HG03558 (cell line): ENCODE measurements at regions not wholly inside any gene's neighbourhood (a gene's known extent, or its start where the extent isn't known, plus 50 kb on each side); places are given as distances from the start of the nearest gene placed in this dataset.

Experiments used
- ATAC-seq: cut with Tn5 transposase; IDR thresholded peaks from one replicate; pipeline ENCODE4 v1.9.1; 2021; ENCODE audit warnings: moderate number of reproducible peaks; ENCODE audit not compliant: unreplicated experiment; ENCODE audit errors: extremely low read depth

DNA sequence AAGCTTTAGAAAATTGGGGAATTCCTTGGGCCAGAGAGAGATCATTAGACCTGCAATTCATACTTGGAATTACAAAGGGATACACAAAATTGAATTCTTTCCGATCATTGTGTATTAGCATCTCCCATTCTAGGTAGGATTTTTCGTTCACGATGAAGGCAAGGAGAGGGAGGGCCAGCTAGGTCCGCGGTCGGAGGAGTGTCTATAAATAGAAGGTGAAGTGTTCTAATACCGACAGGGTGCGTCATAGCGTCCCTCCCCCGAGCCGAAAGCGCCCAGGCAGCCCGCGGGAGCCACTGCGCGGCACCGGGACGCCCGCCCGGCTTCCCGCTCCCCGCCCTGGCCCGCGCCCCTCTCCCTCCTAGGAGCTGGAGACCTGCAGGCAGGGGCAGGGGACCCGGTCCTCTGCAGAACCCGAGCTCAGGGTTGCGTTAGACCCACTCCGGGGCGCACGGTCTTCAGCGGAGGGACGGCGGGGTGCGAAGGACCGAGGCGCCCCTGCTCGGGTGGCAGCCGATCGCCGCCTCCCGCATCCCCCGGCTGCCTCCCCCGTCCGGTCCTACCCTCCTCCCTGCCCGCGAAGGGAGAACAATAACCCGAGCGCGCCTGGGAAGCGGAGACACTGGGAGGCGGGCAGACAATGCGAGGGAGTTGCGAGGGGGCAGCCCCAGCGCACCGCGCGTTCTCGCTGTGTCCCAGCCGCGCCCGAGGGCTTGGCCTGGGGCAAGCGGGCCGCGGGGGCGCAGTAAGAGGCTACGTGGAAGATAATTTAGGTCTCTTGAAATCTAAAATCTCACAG, 114.2 kb upstream of the SERTAD2 start:
- ATAC-seq: peak; percentile 54

DNA sequence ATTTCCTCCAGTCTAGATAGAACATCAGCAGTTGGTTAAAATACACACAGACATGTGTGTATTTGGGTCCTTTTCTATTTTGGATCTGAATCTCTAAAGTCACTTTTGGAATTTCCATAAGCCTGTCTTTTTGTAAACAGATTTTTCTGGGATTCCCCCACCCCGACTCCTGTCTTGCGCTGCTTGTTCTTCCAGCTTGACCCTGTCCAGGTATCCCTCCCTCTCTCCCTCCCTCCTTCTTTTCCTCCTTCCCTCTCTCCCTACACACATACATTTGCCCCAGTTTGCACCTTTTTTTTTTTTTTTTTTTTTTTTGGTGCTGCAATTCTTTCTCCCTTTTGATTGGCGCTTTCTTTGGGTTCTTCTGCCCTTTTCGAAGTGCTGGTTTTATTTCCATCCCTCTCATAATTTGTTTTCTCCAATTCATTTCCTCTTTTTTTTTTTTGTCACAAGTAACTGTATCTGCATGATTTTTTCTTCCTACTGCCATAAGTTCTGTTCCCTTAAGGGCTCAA, 114.8 kb upstream of the SERTAD2 start:
- no peak for ATAC-seq

GRCh38 chr2:64769392-64770044, 115.8 kb upstream of the SERTAD2 start:
- no peak for ATAC-seq

GRCh38 chr2:64770137-64770780, 116.5 kb upstream of the SERTAD2 start:
- no peak for ATAC-seq

DNA sequence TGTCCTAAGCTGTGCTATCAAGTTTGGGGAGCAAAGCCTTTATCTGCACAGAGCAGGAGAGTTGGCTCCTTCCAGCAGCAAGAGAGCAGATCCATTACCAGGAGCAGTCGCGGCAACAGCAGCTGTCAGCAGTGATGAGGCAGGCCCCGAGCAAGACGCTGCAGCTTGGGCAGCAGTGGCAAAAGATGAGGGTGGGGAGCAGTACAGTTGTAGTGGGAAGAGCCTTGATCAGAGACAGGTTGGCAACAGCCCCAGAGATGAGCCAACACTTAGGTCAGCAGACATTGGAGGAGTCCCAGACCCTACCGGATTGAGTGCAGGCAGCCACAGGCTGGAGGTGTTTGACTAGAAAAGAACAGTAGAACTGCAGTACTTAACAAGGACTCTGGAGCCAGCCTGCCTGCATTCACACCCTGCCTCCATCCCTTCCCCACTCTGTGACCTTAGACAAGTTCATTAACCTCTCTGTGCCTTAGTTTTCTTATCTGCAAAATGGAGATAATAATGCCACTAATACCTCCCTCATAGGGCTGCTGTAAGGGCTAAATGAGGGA, 117.1 kb upstream of the SERTAD2 start:
- no peak for ATAC-seq

DNA sequence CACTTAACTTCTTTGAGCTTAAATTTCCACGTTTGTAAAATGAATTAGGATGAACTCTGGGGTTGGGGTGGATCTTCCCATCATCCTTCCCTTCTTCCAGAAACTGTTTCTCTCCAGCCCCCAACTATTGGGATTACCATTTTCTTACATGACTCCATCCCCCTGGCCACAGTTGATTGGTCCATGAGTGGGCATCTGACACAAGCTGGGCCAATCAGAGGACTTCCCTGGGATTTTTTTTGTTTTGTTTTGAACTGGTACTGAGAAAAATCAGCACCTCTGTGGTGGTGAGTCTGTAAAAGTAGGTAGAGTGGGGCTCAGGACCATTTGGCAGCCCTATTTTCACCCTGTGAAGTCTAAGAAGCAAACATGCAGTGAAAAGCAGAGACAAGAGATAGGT, 118.0 kb upstream of the SERTAD2 start:
- ATAC-seq: no peak

- ATAC-seq: no peak
Measured at GRCh38 chr2:64773461-64774118, 119.9 kb upstream of the SERTAD2 start.

- no peak for ATAC-seq
Measured at GRCh38 chr2:64777841-64778240, 124.1 kb upstream of the SERTAD2 start.

DNA sequence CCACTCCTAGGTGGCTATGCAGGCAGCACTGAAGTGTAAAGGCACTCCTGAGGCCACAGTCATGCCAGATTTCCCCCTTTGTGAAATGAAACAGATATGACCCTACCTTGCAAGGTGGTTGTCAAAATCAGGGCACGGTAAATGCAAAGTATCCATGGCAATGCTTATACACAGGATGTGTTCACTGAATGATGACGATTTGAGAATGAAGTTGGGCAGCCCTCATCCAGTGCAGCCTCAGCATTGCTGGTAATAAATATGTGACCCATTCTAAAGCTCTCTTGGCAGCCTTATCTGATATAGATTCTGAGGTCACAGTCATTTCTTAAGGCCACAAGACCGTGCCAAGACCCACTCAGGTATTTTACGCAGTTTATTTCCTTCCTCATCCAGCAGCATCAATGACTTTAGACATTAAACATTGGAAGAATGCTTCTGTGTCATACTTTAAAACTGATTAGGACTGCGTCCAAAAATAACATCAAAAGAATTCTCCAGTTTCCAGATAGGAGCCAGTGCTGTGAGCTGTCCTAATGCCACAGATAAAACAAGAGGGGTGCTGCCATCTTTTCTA, 125.5 kb upstream of the SERTAD2 start:
- no peak for ATAC-seq

GRCh38 chr2:64780041-64780440, 126.3 kb upstream of the SERTAD2 start:
- no peak for ATAC-seq

- no peak for ATAC-seq
Measured at GRCh38 chr2:64781711-64782390, 128.1 kb upstream of the SERTAD2 start.

- no peak for ATAC-seq
Measured at GRCh38 chr2:64784168-64785061, 130.7 kb upstream of the SERTAD2 start.

DNA sequence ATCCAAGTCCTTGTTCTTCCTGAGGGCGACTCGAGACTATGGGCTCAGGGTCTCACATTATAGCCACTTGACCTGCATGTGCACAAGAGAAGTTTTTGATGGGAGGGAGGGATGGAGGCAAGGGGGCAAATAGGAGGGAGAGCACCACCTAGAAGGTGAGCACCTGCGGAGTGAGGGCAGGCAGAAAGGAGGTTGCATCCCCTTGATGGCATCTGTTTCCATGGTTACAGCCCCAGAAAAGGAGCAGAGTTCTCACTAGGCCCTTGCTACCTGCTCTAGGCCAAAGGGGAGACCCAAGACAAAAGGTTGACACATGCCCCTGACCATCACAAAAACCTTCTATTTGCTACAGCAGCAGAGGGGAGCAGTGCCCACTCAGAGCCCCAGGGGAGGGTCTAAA, 131.5 kb upstream of the SERTAD2 start:
- no peak for ATAC-seq

DNA sequence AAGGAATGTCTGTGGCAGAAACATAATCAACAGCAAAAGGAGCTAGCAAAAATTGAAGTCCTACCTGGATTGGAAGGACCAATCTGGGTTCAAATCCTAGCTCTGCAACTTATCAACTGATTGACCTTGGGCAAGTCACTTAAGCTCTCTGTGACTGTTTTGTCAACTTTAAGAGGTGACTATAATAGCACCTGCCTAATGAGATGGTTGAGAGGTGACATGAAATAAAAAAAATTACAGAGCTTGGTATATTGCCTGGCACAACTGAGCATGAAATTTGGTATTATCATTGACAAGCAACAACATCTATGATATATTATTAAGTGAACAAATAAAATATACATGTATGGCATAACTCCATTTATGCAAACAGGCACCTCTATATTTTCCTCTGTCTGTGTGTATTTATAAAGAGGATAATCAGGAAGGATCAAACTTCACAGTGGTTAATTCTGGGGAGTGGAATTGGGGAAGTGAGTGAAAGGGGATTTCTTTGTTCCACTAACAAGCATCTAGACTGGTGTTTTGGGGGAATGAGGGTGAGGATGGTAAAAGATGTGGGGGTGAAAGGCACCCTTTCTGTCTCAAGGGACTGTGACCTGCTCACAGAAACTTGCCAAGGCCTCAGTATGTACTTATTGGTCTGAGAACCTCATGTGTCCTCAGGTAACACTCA, 132.8 kb upstream of the SERTAD2 start:
- no peak for ATAC-seq

DNA sequence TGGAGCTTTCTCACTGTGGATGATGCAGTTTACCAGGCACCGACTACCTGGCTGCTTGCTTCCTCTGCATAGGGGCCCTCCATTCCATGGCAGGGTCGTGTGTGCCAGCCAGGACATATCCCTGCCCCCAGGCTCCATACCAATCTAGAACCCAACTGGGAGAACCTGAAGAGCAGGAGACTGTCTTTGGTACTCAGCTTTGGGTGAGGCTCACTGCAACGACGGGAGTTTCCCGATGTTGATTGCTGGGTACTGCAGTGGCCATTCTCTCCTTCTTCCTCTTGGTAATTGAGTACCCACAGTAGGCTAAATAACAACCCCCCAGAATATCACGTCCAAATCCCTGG, 133.3 kb upstream of the SERTAD2 start:
- ATAC-seq: no peak

DNA sequence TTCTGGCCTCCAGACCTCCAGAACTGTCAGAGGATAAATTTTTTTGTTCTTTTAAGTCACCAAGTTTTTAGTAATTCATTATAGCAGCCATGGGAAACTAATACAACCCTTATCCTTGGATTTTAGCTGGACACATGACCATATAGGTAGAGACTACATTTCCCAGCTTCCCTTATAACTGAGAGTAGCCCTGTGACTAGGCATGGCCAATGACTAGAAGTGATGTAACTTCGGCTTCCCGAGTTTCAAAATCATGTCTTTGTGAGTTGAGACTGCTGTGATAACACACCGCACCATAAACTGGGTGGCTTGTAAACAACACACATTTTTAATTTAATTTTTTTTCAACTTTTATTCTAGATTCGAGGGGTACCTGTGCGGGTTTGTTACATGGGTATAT, 134.0 kb upstream of the SERTAD2 start:
- ATAC-seq: no peak

DNA sequence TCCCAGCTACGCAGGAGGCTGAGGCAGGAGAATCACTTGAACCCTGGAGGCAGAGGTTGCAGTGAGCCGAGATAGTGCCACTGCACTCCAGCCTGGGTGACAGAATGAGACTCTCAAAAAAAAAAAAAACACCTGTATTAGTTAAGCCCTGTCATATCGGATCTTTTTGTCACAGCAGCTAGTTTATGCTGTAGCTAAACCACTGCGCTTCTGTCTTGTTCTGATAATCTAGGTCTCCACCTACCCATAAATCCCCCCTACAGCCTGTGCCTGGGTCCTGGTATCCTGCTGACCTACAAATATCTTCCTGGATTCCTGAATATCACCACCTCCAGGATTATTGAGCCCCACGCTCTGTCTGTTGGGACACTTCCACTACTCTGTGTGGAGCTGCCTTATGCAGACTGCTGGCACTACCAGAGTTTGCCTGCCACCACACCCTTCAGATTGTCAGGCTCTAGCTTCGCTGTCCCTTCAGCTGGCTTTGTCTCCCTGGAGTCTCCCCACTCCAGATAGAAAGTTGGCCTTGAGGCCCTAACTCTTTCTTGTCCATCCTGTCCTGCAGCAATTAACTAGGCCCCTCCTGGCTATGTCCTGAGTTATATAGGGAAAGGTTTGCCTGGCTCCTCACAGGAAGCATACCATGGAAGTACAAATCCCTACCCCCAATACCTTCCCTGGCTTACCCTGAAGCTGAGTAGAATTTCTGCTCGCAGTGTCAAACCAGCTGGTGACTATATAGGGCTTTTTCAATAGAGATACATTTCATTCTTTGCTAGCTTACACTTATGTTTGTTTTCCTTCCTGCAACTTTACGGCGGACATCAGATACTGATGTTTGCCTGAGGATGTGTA, 136.0 kb upstream of the SERTAD2 start:
- ATAC-seq: no peak
